ENCODE measurements at regions not wholly inside any gene's neighbourhood (a gene's known extent, or its start where the extent isn't known, plus 50 kb on each side); places are given as distances from the start of the nearest gene placed in this dataset.

DNA sequence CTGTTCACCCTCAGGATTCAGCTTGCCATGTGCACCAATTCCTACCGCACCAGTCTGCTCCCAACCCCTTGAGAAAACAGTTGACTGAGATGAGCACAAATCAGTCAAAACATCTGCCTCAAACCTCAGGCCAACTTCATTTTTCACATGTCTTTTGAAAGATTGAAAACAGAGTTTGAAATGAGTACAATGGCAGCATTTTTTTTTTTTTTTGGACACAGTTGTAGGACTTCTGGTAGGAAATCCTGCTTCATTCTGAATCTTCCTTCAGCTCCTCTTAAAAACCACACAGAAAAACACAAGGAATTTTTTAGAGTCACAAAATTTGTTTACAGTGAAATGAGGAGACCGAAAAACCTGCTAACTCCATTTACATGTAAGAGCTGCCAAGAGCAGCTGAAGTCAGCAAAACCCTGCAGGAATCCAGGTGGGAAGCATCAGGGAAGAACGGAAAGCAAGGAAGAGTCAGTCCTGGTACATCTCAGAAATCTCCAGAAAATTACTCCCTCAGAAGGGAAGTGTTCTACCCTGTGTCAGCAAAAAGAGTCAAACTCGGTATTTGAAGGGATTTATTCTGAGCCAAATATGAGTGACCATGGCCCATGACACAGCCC is 100.3 kb upstream of the TMTC1 start:
- TF ChIP-seq, protein P1, sequence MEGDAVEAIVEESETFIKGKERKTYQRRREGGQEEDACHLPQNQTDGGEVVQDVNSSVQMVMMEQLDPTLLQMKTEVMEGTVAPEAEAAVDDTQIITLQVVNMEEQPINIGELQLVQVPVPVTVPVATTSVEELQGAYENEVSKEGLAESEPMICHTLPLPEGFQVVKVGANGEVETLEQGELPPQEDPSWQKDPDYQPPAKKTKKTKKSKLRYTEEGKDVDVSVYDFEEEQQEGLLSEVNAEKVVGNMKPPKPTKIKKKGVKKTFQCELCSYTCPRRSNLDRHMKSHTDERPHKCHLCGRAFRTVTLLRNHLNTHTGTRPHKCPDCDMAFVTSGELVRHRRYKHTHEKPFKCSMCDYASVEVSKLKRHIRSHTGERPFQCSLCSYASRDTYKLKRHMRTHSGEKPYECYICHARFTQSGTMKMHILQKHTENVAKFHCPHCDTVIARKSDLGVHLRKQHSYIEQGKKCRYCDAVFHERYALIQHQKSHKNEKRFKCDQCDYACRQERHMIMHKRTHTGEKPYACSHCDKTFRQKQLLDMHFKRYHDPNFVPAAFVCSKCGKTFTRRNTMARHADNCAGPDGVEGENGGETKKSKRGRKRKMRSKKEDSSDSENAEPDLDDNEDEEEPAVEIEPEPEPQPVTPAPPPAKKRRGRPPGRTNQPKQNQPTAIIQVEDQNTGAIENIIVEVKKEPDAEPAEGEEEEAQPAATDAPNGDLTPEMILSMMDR (tag by site-specific recombination; IDR thresholded peaks at IDR 0.05) = no peak
- TF ChIP-seq, protein P2, sequence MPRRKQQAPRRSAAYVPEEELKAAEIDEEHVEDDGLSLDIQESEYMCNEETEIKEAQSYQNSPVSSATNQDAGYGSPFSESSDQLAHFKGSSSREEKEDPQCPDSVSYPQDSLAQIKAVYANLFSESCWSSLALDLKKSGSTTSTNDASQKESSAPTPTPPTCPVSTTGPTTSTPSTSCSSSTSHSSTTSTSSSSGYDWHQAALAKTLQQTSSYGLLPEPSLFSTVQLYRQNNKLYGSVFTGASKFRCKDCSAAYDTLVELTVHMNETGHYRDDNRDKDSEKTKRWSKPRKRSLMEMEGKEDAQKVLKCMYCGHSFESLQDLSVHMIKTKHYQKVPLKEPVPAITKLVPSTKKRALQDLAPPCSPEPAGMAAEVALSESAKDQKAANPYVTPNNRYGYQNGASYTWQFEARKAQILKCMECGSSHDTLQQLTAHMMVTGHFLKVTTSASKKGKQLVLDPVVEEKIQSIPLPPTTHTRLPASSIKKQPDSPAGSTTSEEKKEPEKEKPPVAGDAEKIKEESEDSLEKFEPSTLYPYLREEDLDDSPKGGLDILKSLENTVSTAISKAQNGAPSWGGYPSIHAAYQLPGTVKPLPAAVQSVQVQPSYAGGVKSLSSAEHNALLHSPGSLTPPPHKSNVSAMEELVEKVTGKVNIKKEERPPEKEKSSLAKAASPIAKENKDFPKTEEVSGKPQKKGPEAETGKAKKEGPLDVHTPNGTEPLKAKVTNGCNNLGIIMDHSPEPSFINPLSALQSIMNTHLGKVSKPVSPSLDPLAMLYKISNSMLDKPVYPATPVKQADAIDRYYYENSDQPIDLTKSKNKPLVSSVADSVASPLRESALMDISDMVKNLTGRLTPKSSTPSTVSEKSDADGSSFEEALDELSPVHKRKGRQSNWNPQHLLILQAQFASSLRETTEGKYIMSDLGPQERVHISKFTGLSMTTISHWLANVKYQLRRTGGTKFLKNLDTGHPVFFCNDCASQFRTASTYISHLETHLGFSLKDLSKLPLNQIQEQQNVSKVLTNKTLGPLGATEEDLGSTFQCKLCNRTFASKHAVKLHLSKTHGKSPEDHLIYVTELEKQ (tag by site-specific recombination; IDR thresholded peaks at IDR 0.05; ENCODE audit: borderline replicate concordance) = no peak
- TF ChIP-seq, protein P3, sequence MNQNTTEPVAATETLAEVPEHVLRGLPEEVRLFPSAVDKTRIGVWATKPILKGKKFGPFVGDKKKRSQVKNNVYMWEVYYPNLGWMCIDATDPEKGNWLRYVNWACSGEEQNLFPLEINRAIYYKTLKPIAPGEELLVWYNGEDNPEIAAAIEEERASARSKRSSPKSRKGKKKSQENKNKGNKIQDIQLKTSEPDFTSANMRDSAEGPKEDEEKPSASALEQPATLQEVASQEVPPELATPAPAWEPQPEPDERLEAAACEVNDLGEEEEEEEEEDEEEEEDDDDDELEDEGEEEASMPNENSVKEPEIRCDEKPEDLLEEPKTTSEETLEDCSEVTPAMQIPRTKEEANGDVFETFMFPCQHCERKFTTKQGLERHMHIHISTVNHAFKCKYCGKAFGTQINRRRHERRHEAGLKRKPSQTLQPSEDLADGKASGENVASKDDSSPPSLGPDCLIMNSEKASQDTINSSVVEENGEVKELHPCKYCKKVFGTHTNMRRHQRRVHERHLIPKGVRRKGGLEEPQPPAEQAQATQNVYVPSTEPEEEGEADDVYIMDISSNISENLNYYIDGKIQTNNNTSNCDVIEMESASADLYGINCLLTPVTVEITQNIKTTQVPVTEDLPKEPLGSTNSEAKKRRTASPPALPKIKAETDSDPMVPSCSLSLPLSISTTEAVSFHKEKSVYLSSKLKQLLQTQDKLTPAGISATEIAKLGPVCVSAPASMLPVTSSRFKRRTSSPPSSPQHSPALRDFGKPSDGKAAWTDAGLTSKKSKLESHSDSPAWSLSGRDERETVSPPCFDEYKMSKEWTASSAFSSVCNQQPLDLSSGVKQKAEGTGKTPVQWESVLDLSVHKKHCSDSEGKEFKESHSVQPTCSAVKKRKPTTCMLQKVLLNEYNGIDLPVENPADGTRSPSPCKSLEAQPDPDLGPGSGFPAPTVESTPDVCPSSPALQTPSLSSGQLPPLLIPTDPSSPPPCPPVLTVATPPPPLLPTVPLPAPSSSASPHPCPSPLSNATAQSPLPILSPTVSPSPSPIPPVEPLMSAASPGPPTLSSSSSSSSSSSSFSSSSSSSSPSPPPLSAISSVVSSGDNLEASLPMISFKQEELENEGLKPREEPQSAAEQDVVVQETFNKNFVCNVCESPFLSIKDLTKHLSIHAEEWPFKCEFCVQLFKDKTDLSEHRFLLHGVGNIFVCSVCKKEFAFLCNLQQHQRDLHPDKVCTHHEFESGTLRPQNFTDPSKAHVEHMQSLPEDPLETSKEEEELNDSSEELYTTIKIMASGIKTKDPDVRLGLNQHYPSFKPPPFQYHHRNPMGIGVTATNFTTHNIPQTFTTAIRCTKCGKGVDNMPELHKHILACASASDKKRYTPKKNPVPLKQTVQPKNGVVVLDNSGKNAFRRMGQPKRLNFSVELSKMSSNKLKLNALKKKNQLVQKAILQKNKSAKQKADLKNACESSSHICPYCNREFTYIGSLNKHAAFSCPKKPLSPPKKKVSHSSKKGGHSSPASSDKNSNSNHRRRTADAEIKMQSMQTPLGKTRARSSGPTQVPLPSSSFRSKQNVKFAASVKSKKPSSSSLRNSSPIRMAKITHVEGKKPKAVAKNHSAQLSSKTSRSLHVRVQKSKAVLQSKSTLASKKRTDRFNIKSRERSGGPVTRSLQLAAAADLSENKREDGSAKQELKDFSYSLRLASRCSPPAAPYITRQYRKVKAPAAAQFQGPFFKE (tag by site-specific recombination; IDR thresholded peaks at IDR 0.05; ENCODE audit: borderline replicate concordance) = no peak
- TF ChIP-seq KLF1 (tag by site-specific recombination; IDR thresholded peaks at IDR 0.05) = no peak
- TF ChIP-seq, protein P4, sequence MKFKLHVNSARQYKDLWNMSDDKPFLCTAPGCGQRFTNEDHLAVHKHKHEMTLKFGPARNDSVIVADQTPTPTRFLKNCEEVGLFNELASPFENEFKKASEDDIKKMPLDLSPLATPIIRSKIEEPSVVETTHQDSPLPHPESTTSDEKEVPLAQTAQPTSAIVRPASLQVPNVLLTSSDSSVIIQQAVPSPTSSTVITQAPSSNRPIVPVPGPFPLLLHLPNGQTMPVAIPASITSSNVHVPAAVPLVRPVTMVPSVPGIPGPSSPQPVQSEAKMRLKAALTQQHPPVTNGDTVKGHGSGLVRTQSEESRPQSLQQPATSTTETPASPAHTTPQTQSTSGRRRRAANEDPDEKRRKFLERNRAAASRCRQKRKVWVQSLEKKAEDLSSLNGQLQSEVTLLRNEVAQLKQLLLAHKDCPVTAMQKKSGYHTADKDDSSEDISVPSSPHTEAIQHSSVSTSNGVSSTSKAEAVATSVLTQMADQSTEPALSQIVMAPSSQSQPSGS (tag by site-specific recombination; IDR thresholded peaks at IDR 0.05; ENCODE audit: low read depth) = no peak
- no peak for TF ChIP-seq ZNF202 (tag by site-specific recombination; IDR thresholded peaks at IDR 0.05; ENCODE audit: borderline replicate concordance)
- TF ChIP-seq KLF16 (tag by site-specific recombination; IDR thresholded peaks at IDR 0.05) = no peak
- TF ChIP-seq ZNF24 (tag by site-specific recombination; IDR thresholded peaks at IDR 0.05) = no peak

All from HEK293 (cell line).